ENCODE measurements at regions not wholly inside any gene's neighbourhood (a gene's known extent, or its start where the extent isn't known, plus 50 kb on each side); places are given as distances from the start of the nearest gene placed in this dataset.

DNA sequence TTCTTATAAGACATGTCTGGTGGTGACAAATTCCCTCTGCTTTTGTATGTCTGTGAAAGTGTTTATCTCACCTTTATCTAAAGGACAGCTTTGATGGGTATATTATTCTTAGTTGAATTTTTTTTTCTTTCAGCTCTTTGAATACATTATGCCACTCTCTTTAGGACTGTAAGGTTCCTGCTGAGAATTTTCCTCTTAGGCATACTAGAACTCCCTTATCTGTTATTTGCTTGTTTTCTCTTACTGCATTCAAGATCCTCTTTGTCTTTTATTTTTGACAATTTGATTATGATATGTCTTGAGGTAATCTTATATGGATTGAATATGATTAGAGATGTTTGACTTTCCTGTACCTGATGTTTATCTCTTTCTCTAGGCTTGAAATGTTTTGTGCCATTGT is 1328.4 kb downstream of the PCDH9 start:
- TF ChIP-seq GTF2I (CRISPR knock-in tag; conservative IDR thresholded peaks at IDR 0.05) (no peak), ZNF263 (CRISPR knock-in tag; IDR thresholded peaks at IDR 0.05; ENCODE audit: low read depth) (no peak), ZNF281 (CRISPR knock-in tag; IDR thresholded peaks at IDR 0.05) (no peak), PRDM15 (CRISPR knock-in tag; IDR thresholded peaks at IDR 0.05) (no peak), ZNF219 (CRISPR knock-in tag; IDR thresholded peaks at IDR 0.05; ENCODE audit: borderline replicate concordance) (no peak), NR2C2 (CRISPR knock-in tag; IDR thresholded peaks at IDR 0.05) (no peak), ZNF232 (CRISPR knock-in tag; IDR thresholded peaks at IDR 0.05) (no peak), EMX1 (CRISPR knock-in tag; IDR thresholded peaks at IDR 0.05) (no peak), FOXP4 (CRISPR knock-in tag; IDR thresholded peaks at IDR 0.05) (no peak), JUN (CRISPR knock-in tag; IDR thresholded peaks at IDR 0.05) (no peak), FOXJ3 (CRISPR knock-in tag; IDR thresholded peaks at IDR 0.05; ENCODE audit: borderline replicate concordance) (no peak)
- TF ChIP-seq, protein P1, sequence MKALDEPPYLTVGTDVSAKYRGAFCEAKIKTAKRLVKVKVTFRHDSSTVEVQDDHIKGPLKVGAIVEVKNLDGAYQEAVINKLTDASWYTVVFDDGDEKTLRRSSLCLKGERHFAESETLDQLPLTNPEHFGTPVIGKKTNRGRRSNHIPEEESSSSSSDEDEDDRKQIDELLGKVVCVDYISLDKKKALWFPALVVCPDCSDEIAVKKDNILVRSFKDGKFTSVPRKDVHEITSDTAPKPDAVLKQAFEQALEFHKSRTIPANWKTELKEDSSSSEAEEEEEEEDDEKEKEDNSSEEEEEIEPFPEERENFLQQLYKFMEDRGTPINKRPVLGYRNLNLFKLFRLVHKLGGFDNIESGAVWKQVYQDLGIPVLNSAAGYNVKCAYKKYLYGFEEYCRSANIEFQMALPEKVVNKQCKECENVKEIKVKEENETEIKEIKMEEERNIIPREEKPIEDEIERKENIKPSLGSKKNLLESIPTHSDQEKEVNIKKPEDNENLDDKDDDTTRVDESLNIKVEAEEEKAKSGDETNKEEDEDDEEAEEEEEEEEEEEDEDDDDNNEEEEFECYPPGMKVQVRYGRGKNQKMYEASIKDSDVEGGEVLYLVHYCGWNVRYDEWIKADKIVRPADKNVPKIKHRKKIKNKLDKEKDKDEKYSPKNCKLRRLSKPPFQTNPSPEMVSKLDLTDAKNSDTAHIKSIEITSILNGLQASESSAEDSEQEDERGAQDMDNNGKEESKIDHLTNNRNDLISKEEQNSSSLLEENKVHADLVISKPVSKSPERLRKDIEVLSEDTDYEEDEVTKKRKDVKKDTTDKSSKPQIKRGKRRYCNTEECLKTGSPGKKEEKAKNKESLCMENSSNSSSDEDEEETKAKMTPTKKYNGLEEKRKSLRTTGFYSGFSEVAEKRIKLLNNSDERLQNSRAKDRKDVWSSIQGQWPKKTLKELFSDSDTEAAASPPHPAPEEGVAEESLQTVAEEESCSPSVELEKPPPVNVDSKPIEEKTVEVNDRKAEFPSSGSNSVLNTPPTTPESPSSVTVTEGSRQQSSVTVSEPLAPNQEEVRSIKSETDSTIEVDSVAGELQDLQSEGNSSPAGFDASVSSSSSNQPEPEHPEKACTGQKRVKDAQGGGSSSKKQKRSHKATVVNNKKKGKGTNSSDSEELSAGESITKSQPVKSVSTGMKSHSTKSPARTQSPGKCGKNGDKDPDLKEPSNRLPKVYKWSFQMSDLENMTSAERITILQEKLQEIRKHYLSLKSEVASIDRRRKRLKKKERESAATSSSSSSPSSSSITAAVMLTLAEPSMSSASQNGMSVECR (CRISPR knock-in tag; IDR thresholded peaks at IDR 0.05; ENCODE audit: borderline replicate concordance), result no peak
- Mint-ChIP-seq H3K27ac (no peak overlapping the region; the same call in 1 of the 2 replicates), H3K4me3 (no peak overlapping the region), H3K27me3 (ENCODE audit: low read depth) (no peaks in the 10 kb centered on the region), H3K9me3 (peaks cover 9% of the 10 kb centered on the region), H3K4me1 (peaks cover 5% of the 10 kb centered on the region), H3K36me3 (no peaks in the 10 kb centered on the region)
- POLR2A ChIA-PET, result no interaction called here
- DNase-seq (ENCODE audit: low spot score) (no peak), ATAC-seq (no peak)
- CTCF ChIA-PET, result no interaction called here

DNA sequence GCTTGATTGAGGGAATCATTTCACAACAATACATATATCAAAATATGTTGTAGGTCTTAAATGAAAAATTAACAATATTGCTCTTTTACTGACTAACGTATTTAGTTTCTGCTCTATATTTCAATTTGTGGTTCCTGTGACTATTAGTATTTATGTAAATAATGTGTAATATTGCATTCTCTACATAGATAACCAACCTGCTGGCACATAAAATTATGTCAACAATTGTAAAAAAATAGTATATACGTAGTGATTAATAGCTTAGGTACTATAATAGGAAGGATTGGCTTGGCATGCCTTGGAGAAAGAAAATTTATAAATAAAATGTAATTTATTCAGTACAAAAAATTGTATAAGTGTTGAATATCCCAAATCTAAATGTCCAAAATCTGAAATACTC is 1336.1 kb downstream of the PCDH9 start:
- no peak overlapping the region for H3K4me3 Mint-ChIP-seq
- H3K27ac Mint-ChIP-seq, result no peak overlapping the region
- no peaks in the 10 kb centered on the region for H3K36me3 Mint-ChIP-seq
- ATAC-seq, result no peak
- no peaks in the 10 kb centered on the region for H3K27me3 Mint-ChIP-seq (ENCODE audit: low read depth)
- ChIA-PET CTCF (no interaction called here), POLR2A (no interaction called here)
- DNase-seq (ENCODE audit: low spot score), result no peak
- peaks cover 10% of the 10 kb centered on the region for H3K4me1 Mint-ChIP-seq
- 0 out of 2 replicates have a peak, but pooled peaks cover 2% of the 10 kb centered on the region for H3K9me3 Mint-ChIP-seq
- no peak for TF ChIP-seq ATF1 (CRISPR knock-in tag; IDR thresholded peaks at IDR 0.05)
- no peak for TF ChIP-seq GTF2I (CRISPR knock-in tag; conservative IDR thresholded peaks at IDR 0.05)
- no peak for TF ChIP-seq IRF2 (CRISPR knock-in tag; IDR thresholded peaks at IDR 0.05; ENCODE audit: borderline replicate concordance, low read depth)
- TF ChIP-seq STAT6 (CRISPR knock-in tag; conservative IDR thresholded peaks at IDR 0.05; ENCODE audit: low read depth), result no peak
- no peak for TF ChIP-seq HMGA2 (CRISPR knock-in tag; IDR thresholded peaks at IDR 0.05)
- TF ChIP-seq ATF3 (CRISPR knock-in tag; conservative IDR thresholded peaks at IDR 0.05), result no peak
- TF ChIP-seq IRF1 (CRISPR knock-in tag; IDR thresholded peaks at IDR 0.05), result no peak
